ENCODE measurements at regions not wholly inside any gene's neighbourhood (a gene's known extent, or its start where the extent isn't known, plus 50 kb on each side); places are given as distances from the start of the nearest gene placed in this dataset.

DNA sequence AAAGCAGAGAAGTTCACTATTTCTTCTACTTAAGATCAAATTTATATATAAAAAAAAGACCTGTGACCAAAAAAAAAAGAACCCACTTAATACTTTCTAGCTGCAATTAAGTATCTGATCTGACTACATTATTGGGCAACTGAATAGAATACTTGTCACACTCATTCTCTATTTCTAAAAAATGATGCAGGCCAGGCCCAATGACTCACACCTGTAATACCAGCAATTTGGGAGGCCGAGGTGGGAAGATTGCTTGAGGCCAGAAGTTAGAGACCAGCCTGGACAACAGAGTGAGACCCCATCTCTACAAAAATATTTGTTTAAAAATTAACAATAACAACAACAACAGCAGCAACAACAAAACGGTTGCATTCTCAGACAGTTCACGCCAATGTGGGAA is 108.8 kb upstream of the BMP2K start:
- no peak for DNase-seq (ENCODE audit: extremely low read depth, low read depth)
- no peak overlapping the region for H3K4me3 ChIP-seq (replicated peaks; ENCODE audit: low read depth, low read length)
- TF ChIP-seq, protein P1, sequence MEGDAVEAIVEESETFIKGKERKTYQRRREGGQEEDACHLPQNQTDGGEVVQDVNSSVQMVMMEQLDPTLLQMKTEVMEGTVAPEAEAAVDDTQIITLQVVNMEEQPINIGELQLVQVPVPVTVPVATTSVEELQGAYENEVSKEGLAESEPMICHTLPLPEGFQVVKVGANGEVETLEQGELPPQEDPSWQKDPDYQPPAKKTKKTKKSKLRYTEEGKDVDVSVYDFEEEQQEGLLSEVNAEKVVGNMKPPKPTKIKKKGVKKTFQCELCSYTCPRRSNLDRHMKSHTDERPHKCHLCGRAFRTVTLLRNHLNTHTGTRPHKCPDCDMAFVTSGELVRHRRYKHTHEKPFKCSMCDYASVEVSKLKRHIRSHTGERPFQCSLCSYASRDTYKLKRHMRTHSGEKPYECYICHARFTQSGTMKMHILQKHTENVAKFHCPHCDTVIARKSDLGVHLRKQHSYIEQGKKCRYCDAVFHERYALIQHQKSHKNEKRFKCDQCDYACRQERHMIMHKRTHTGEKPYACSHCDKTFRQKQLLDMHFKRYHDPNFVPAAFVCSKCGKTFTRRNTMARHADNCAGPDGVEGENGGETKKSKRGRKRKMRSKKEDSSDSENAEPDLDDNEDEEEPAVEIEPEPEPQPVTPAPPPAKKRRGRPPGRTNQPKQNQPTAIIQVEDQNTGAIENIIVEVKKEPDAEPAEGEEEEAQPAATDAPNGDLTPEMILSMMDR (IDR thresholded peaks at IDR 0.05; ENCODE audit: low read depth, low read length, missing control alignments) = no peak

DNA sequence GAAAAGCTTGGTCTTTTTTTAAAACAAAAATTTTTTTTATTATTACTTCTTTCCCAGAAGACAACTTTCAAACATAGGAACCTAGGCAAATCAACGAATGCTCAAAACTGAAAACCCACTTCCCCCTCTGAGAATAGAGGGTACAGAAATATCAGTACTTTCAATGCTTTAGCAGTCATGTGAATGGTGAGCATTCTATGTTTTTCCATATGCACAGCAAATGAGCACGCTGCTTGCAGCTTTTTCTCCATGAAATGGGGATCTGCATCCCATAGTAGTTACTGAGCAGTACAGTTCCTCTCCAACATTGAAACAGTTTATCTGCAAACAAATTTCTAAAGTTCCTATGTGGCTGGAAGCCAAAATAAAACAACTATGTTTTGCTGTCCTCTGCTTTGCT is 108.4 kb upstream of the BMP2K start:
- TF ChIP-seq, protein P1 (IDR thresholded peaks at IDR 0.05; ENCODE audit: low read depth, low read length, missing control alignments) = no peak

DNA sequence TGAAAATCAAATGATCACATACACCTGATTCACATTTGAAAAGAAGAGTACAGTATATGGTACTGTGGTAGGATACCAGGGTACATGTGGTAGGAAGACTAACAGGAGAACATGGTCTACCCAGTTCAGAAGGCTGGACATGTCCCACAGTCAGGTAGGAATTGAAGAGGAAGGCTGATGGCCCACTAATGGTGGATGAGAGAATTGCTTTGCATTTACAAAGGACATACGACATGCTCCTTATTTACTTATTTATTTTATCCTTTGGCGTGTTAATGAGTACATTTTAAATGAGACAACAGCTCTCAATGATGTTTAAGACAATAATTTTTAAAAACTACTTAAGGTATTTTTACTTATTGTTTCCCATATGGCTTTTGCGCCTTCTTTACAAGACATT is 106.7 kb upstream of the BMP2K start:
- TF ChIP-seq, protein P1 (IDR thresholded peaks at IDR 0.05; ENCODE audit: low read depth, low read length, missing control alignments) = no peak
- no peak overlapping the region for H3K4me3 ChIP-seq (replicated peaks; ENCODE audit: low read depth, low read length)
- no peak for DNase-seq (ENCODE audit: extremely low read depth, low read depth)

More for the DNA sequence above, 108.4 kb upstream of the BMP2K start:
- DNase-seq (ENCODE audit: extremely low read depth, low read depth) = no peak
- H3K4me3 ChIP-seq (replicated peaks; ENCODE audit: low read depth, low read length) = no peak overlapping the region

DNA sequence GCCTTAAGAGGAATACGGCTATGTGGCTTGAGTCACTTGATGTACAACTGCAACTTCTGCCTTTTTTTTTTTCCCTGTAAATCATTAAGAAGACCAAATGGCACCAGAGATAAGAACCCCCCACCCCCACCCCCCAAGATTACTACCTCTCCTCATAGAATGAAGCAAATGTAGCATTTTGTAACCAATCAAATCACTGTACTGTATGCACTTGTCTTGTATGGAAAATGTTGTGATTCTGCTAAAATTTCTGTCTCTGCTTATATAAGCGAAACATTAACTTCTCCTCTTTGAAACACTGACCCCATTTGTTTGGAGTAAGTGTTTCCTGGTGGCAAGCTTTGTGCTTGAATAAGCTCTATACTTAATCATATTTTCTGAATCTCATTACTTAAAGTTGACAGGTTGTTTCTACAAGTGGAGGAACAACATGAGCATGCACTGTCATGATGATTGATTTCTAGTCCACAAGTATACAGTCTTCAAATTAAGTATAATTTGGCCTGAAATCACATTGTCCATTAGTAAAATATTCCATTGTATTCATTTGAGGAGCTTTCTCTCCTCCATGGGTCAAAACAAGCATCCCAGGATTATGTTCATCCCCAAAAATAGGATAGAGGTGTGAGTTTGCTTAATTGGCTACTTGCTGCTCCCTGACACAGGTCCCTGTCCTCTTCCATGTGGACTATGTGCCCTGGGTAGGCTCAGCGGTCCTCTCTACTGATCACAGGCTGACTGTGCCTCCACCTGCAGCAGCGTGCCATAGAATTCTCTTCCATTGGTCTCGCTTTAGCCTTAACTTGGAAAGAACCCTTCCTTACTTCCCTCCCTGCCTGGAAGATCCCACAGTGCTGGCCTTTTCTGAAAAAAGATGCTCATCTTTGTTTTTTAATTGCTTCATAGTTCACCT is 104.0 kb upstream of the BMP2K start:
- TF ChIP-seq, protein P1 (IDR thresholded peaks at IDR 0.05; ENCODE audit: low read depth, low read length, missing control alignments) = no peak

DNA sequence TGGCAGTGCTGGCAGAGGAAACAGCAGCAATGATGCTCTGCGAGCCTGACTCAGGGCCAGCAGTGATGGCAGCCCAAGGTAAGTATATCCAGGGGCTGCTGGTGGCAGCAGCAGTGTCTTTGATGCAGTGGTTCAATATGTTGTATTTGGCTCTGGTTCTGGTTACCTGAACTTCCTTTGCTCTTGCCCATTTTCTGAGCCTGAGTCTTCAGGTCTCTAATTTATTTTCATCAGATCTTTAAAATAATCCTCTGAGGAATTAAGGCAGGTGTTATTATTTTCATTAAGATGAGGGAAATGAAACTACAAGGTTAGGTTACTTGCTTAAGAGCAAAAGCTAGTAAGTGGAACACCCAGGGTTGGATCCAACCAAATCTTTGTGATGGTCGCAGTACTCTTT is 102.8 kb upstream of the BMP2K start:
- no peak overlapping the region for H3K4me3 ChIP-seq (replicated peaks; ENCODE audit: low read depth, low read length)
- no peak for DNase-seq (ENCODE audit: extremely low read depth, low read depth)
- TF ChIP-seq, protein P1 (IDR thresholded peaks at IDR 0.05; ENCODE audit: low read depth, low read length, missing control alignments) = no peak

More for the DNA sequence above, 104.0 kb upstream of the BMP2K start:
- no peak for DNase-seq (ENCODE audit: extremely low read depth, low read depth)
- H3K4me3 ChIP-seq (replicated peaks; ENCODE audit: low read depth, low read length) = no peak overlapping the region

DNA sequence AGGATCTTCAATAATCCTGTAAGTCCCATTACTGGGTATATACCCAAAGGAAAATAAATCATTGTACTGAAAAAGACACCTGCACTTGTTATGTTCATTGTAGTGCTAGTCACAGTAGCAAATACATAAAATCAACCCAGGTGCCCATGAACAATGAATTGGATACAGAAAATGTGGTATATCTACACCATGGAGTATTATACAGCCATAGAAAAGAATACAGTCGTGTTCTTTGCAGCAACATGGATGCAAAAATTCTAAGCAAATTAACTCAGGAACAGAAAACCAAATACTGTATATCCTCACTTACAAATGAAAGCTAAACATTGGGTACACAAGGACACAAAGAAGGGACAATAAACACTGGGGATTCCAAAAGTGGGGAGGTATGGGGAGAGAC is 100.8 kb upstream of the BMP2K start:
- TF ChIP-seq, protein P1 (IDR thresholded peaks at IDR 0.05; ENCODE audit: low read depth, low read length, missing control alignments) = no peak
- no peak overlapping the region for H3K4me3 ChIP-seq (replicated peaks; ENCODE audit: low read depth, low read length)
- no peak for DNase-seq (ENCODE audit: extremely low read depth, low read depth)
